ENCODE measurements at regions not wholly inside any gene's neighbourhood (a gene's known extent, or its start where the extent isn't known, plus 50 kb on each side); places are given as distances from the start of the nearest gene placed in this dataset.

GRCh38 chr7:116100626-116101025, 70.1 kb upstream of the TFEC start:
- DNase-seq (ENCODE audit: insufficient read length, low spot score), result no peak
- FAIRE-seq, result no peak
- TF ChIP-seq PAX5 (IDR thresholded peaks at IDR 0.05; ENCODE audit: insufficient read depth, low read length, severe bottlenecking) (no peak), POLR2A (IDR thresholded peaks at IDR 0.05; ENCODE audit: low read depth, low read length) (no peak), SPI1 (IDR thresholded peaks at IDR 0.05; ENCODE audit: low read depth, low read length) (no peak), POU2F2 (IDR thresholded peaks at IDR 0.05; ENCODE audit: low read depth, low read length) (no peak), POLR2AphosphoS5 (IDR thresholded peaks at IDR 0.05; ENCODE audit: low read depth, low read length) (no peak), TAF1 (IDR thresholded peaks at IDR 0.05; ENCODE audit: low read depth, low read length) (no peak)

- TF ChIP-seq POLR2AphosphoS5 (IDR thresholded peaks at IDR 0.05; ENCODE audit: low read depth, low read length) (no peak), PAX5 (IDR thresholded peaks at IDR 0.05; ENCODE audit: insufficient read depth, low read length, severe bottlenecking) (no peak), POLR2A (IDR thresholded peaks at IDR 0.05; ENCODE audit: low read depth, low read length) (no peak), POU2F2 (IDR thresholded peaks at IDR 0.05; ENCODE audit: low read depth, low read length) (no peak), TAF1 (IDR thresholded peaks at IDR 0.05; ENCODE audit: low read depth, low read length) (no peak), SPI1 (IDR thresholded peaks at IDR 0.05; ENCODE audit: low read depth, low read length) (no peak)
- DNase-seq (ENCODE audit: insufficient read length, low spot score) (no peak), FAIRE-seq (no peak)
Observed at GRCh38 chr7:116101704-116102103, 71.1 kb upstream of the TFEC start.

GRCh38 chr7:116111475-116111874, 80.9 kb upstream of the TFEC start:
- TF ChIP-seq TAF1 (IDR thresholded peaks at IDR 0.05; ENCODE audit: low read depth, low read length), result no peak
- no peak for TF ChIP-seq POLR2A (IDR thresholded peaks at IDR 0.05; ENCODE audit: low read depth, low read length)
- no peak for TF ChIP-seq POLR2AphosphoS5 (IDR thresholded peaks at IDR 0.05; ENCODE audit: low read depth, low read length)
- TF ChIP-seq SPI1 (IDR thresholded peaks at IDR 0.05; ENCODE audit: low read depth, low read length), result no peak
- no peak for TF ChIP-seq PAX5 (IDR thresholded peaks at IDR 0.05; ENCODE audit: insufficient read depth, low read length, severe bottlenecking)
- TF ChIP-seq POU2F2 (IDR thresholded peaks at IDR 0.05; ENCODE audit: low read depth, low read length), result no peak
- FAIRE-seq, result no peak
- DNase-seq (ENCODE audit: insufficient read length, low spot score), result no peak

- no peak for DNase-seq (ENCODE audit: insufficient read length, low spot score)
- FAIRE-seq, result no peak
- TF ChIP-seq POLR2A (IDR thresholded peaks at IDR 0.05; ENCODE audit: low read depth, low read length) (no peak), POU2F2 (IDR thresholded peaks at IDR 0.05; ENCODE audit: low read depth, low read length) (no peak), POLR2AphosphoS5 (IDR thresholded peaks at IDR 0.05; ENCODE audit: low read depth, low read length) (no peak), PAX5 (IDR thresholded peaks at IDR 0.05; ENCODE audit: insufficient read depth, low read length, severe bottlenecking) (no peak), SPI1 (IDR thresholded peaks at IDR 0.05; ENCODE audit: low read depth, low read length) (no peak), TAF1 (IDR thresholded peaks at IDR 0.05; ENCODE audit: low read depth, low read length) (no peak)
Observed at GRCh38 chr7:116113310-116113709, 82.7 kb upstream of the TFEC start.

GRCh38 chr7:116120839-116121238, 89.5 kb upstream of the TES start:
- DNase-seq (ENCODE audit: insufficient read length, low spot score) (no peak), FAIRE-seq (no peak)
- TF ChIP-seq POLR2A (IDR thresholded peaks at IDR 0.05; ENCODE audit: low read depth, low read length) (no peak), POLR2AphosphoS5 (IDR thresholded peaks at IDR 0.05; ENCODE audit: low read depth, low read length) (no peak)

GRCh38 chr7:116122972-116123595, 87.3 kb upstream of the TES start:
- FAIRE-seq (no peak), DNase-seq (ENCODE audit: insufficient read length, low spot score) (peak; percentile 3)
- TF ChIP-seq PAX5 (IDR thresholded peaks at IDR 0.05; ENCODE audit: insufficient read depth, low read length, severe bottlenecking) (no peak), POU2F2 (IDR thresholded peaks at IDR 0.05; ENCODE audit: low read depth, low read length) (no peak), POLR2AphosphoS5 (IDR thresholded peaks at IDR 0.05; ENCODE audit: low read depth, low read length) (no peak), SPI1 (IDR thresholded peaks at IDR 0.05; ENCODE audit: low read depth, low read length) (no peak), TAF1 (IDR thresholded peaks at IDR 0.05; ENCODE audit: low read depth, low read length) (no peak), POLR2A (IDR thresholded peaks at IDR 0.05; ENCODE audit: low read depth, low read length) (no peak)

- FAIRE-seq, result no peak
- TF ChIP-seq SPI1 (IDR thresholded peaks at IDR 0.05; ENCODE audit: low read depth, low read length) (no peak), POLR2AphosphoS5 (IDR thresholded peaks at IDR 0.05; ENCODE audit: low read depth, low read length) (no peak), PAX5 (IDR thresholded peaks at IDR 0.05; ENCODE audit: insufficient read depth, low read length, severe bottlenecking) (no peak), POLR2A (IDR thresholded peaks at IDR 0.05; ENCODE audit: low read depth, low read length) (no peak)
- DNase-seq (ENCODE audit: insufficient read length, low spot score), result no peak
Observed at GRCh38 chr7:116128139-116128538, 82.2 kb upstream of the TES start.

GRCh38 chr7:116135306-116135705, 75.0 kb upstream of the TES start:
- no peak for TF ChIP-seq POLR2AphosphoS5 (IDR thresholded peaks at IDR 0.05; ENCODE audit: low read depth, low read length)
- TF ChIP-seq SPI1 (IDR thresholded peaks at IDR 0.05; ENCODE audit: low read depth, low read length), result no peak
- TF ChIP-seq PAX5 (IDR thresholded peaks at IDR 0.05; ENCODE audit: insufficient read depth, low read length, severe bottlenecking), result no peak
- TF ChIP-seq POLR2A (IDR thresholded peaks at IDR 0.05; ENCODE audit: low read depth, low read length), result no peak
- TF ChIP-seq POU2F2 (IDR thresholded peaks at IDR 0.05; ENCODE audit: low read depth, low read length), result no peak
- no peak for TF ChIP-seq TAF1 (IDR thresholded peaks at IDR 0.05; ENCODE audit: low read depth, low read length)
- FAIRE-seq, result no peak
- no peak for DNase-seq (ENCODE audit: insufficient read length, low spot score)

GRCh38 chr7:116138202-116138801, 72.0 kb upstream of the TES start:
- TF ChIP-seq POLR2A (IDR thresholded peaks at IDR 0.05; ENCODE audit: low read depth, low read length), result no peak
- no peak for TF ChIP-seq TAF1 (IDR thresholded peaks at IDR 0.05; ENCODE audit: low read depth, low read length)
- TF ChIP-seq POU2F2 (IDR thresholded peaks at IDR 0.05; ENCODE audit: low read depth, low read length), result no peak
- no peak for TF ChIP-seq PAX5 (IDR thresholded peaks at IDR 0.05; ENCODE audit: insufficient read depth, low read length, severe bottlenecking)
- TF ChIP-seq SPI1 (IDR thresholded peaks at IDR 0.05; ENCODE audit: low read depth, low read length), result no peak
- no peak for TF ChIP-seq POLR2AphosphoS5 (IDR thresholded peaks at IDR 0.05; ENCODE audit: low read depth, low read length)
- FAIRE-seq (peak; percentile 95), DNase-seq (ENCODE audit: insufficient read length, low spot score) (peak; percentile 2)

- FAIRE-seq, result no peak
- no peak for DNase-seq (ENCODE audit: insufficient read length, low spot score)
- TF ChIP-seq PAX5 (IDR thresholded peaks at IDR 0.05; ENCODE audit: insufficient read depth, low read length, severe bottlenecking) (no peak), SPI1 (IDR thresholded peaks at IDR 0.05; ENCODE audit: low read depth, low read length) (no peak), TAF1 (IDR thresholded peaks at IDR 0.05; ENCODE audit: low read depth, low read length) (no peak)
Observed at GRCh38 chr7:116139007-116139406, 71.3 kb upstream of the TES start.

Data from GM12891 (cell line).